Gastroesophageal sphincter (tissue), 3 donors: ENCODE measurements at regions not wholly inside any gene's neighbourhood (a gene's known extent, or its start where the extent isn't known, plus 50 kb on each side); places are given as distances from the start of the nearest gene placed in this dataset.

ENCODE experiments used
- CTCF ChIP-seq, 4 experiments: fragments of 200-600 bp in 2 of 4; fragments of 450-650 bp in 2 of 4; sonication (generic) in 1 of 4; IDR thresholded peaks; one replicate each; pipeline ENCODE4 v1.5.1; 2017 to 2019; ENCODE audit warnings: antibody characterized with exemption in 4 of 4, mild to moderate bottlenecking in 2 of 4, moderate library complexity in 2 of 4
- EP300 ChIP-seq: sonication (generic); formaldehyde crosslinking; IDR thresholded peaks from one replicate; pipeline ENCODE4 v1.6.1; 2017; ENCODE audit warnings: antibody characterized with exemption, mild to moderate bottlenecking
- POLR2AphosphoS5 ChIP-seq: sonication (generic); formaldehyde crosslinking; IDR thresholded peaks from one replicate; pipeline ENCODE4 v1.6.1; 2017; ENCODE audit warnings: antibody characterized with exemption

GRCh38 chr5:145497052-145497451 is 338.1 kb downstream of the PRELID2 start:
- TF ChIP-seq CTCF (IDR thresholded peaks at IDR 0.05) (no peak), POLR2AphosphoS5 (no peak), EP300 (no peak)
